ENCODE measurements at regions not wholly inside any gene's neighbourhood (a gene's known extent, or its start where the extent isn't known, plus 50 kb on each side); places are given as distances from the start of the nearest gene placed in this dataset.

DNA sequence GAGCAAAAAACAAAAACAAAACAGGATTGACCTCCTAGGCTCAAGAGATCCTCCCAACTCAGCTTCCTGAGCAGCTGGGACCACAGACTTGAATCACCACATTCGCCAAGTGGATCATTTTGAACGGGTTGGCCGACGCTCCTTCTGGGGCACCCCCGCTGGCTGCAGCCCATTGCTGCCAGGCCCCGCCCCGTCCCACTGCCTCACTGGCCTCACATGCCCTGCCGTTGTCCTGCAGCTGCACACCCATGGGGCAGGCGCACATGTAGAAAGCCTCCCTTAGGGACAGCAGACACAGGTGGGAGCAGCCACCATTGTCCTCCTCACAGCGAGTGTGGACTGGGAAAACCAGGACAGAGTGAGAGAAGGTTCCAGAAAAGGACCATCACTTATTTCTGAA lies 154.5 kb downstream of the CRYBB2 start:
- Histone ChIP-seq H3K9me3 (no peaks in the 10 kb centered on the region), H3K4me1 (peaks cover 0 to 18% (median 5%) of the 10 kb centered on the region in 9 donors), H3K4me3 (no peak overlapping the region), H3K36me3 (peaks cover 0 to 76% (median 17%) of the 10 kb centered on the region in 9 donors), H3K27me3 (no peaks in the 10 kb centered on the region), H3K27ac (no peak overlapping the region)
- intact Hi-C loops (cut with DNase I): no loop called here
- TF ChIP-seq, protein P1, sequence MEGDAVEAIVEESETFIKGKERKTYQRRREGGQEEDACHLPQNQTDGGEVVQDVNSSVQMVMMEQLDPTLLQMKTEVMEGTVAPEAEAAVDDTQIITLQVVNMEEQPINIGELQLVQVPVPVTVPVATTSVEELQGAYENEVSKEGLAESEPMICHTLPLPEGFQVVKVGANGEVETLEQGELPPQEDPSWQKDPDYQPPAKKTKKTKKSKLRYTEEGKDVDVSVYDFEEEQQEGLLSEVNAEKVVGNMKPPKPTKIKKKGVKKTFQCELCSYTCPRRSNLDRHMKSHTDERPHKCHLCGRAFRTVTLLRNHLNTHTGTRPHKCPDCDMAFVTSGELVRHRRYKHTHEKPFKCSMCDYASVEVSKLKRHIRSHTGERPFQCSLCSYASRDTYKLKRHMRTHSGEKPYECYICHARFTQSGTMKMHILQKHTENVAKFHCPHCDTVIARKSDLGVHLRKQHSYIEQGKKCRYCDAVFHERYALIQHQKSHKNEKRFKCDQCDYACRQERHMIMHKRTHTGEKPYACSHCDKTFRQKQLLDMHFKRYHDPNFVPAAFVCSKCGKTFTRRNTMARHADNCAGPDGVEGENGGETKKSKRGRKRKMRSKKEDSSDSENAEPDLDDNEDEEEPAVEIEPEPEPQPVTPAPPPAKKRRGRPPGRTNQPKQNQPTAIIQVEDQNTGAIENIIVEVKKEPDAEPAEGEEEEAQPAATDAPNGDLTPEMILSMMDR (IDR thresholded peaks at IDR 0.05): no peak
- no peak for ATAC-seq
- WGBS, 2 donors: 88 to 93% methylated on average over 10 of the region's 10 CpGs
- DNase-seq: no peak

DNA sequence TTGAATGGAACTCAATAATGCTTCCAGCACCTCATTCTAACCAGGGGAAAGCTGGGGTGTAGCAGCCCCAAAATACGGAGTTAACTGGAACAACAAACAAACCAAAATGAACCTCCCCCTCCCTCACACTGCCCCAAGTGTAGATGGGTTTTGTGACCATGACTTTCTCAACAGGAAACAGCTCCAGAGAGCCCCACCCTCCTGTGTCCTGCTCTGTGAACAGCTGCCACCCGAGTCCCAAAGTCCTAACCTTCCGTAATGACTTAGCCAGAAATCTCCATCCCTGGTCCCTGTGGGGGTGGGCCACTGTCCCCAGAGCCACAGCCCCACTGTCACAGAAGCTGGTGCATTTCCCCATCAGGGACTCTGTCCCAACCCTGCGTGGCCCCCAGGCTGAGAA lies 155.4 kb downstream of the CRYBB2 start:
- Histone ChIP-seq H3K9me3 (no peaks in the 10 kb centered on the region), H3K27me3 (no peaks in the 10 kb centered on the region), H3K36me3 (peaks cover 0 to 85% (median 17%) of the 10 kb centered on the region in 9 donors), H3K4me3 (no peak overlapping the region), H3K4me1 (peaks cover 0 to 10% (median 0%) of the 10 kb centered on the region in 9 donors), H3K27ac (no peak overlapping the region)
- peak in 1 of 8 donors; percentile 42 for ATAC-seq
- no peak for DNase-seq
- TF ChIP-seq, protein P1 (IDR thresholded peaks at IDR 0.05): no peak
- intact Hi-C loops (cut with DNase I): no loop called here
- 46 to 71% methylated on average over 4 of the region's 4 CpGs for WGBS, 2 donors

DNA sequence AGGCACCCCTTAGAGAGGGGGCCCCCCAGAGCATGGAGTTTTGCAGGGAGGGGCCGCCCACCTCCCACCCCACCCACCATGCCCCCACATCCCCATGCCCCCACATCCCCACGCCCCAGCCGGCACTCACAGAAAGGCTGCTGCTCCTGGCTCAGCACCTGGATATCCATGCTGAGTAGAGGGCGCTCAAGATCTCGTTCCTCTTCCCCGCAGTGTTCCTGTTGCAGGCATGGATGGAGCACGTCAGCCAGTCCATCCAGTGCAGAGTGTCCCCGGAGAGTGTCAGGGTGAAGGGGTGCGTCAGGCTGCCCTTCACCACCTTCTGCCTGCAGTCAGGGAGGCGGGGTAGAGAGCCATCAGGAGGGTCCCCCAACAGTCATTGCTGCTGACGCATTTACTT lies 156.2 kb downstream of the CRYBB2 start:
- H3K36me3 ChIP-seq: peaks cover 0 to 92% (median 23%) of the 10 kb centered on the region in 9 donors
- H3K4me1 ChIP-seq: peaks cover 0 to 10% (median 0%) of the 10 kb centered on the region in 9 donors
- no peak overlapping the region for H3K4me3 ChIP-seq
- TF ChIP-seq, protein P1 (IDR thresholded peaks at IDR 0.05): no peak
- no peaks in the 10 kb centered on the region for H3K27me3 ChIP-seq
- no peak overlapping the region for H3K27ac ChIP-seq
- ATAC-seq (no peak), DNase-seq (no peak)
- WGBS, 2 donors: 81 to 87% methylated on average over 11 of the region's 11 CpGs
- H3K9me3 ChIP-seq: no peaks in the 10 kb centered on the region
- intact Hi-C loops (cut with DNase I): no loop called here

- Histone ChIP-seq H3K4me3 (no peak overlapping the region), H3K27ac (no peak overlapping the region), H3K4me1 (peaks cover 0 to 10% (median 0%) of the 10 kb centered on the region in 9 donors), H3K9me3 (no peaks in the 10 kb centered on the region), H3K36me3 (peaks cover 0 to 83% (median 27%) of the 10 kb centered on the region in 9 donors), H3K27me3 (no peaks in the 10 kb centered on the region)
- TF ChIP-seq, protein P1 (IDR thresholded peaks at IDR 0.05): no peak
- DNase-seq (no peak), ATAC-seq (no peak)
- intact Hi-C loops (cut with DNase I): no loop called here
- WGBS, 2 donors: 96 to 97% methylated on average over 6 of the region's 6 CpGs
These were observed 158.3 kb downstream of the CRYBB2 start for GRCh38 chr22:25377699-25378098.

Data from heart right ventricle (tissue), 16 donors.